IMR-90 (cell line): ENCODE measurements at regions not wholly inside any gene's neighbourhood (a gene's known extent, or its start where the extent isn't known, plus 50 kb on each side); places are given as distances from the start of the nearest gene placed in this dataset.

Experiments
- ATAC-seq: fragments of 200-7000 bp; cut with Tn5 transposase; 2 replicates; pipeline ENCODE4 v1.9.1; 2020; ENCODE audit warnings: low read depth, mild to moderate bottlenecking, moderate library complexity
- BruUV-seq: library from RNA; stranded (reverse); fragments of 400-500 nt; replicated peaks from 2 replicates; lab custom pipeline; 2021; lab: Mats Ljungman, UMichigan
- CTCF ChIA-PET: fragments of 300-600 bp; formaldehyde crosslinking; extraction: SDS; loops from one replicate; lab custom pipeline; 2021; ENCODE audit warnings: antibody characterized with exemption; lab: Yijun Ruan, JAX
- POLR2A ChIA-PET: fragments of 300-600 bp; sonication (Branson Sonifier 250); formaldehyde crosslinking; loops from one replicate; lab custom pipeline; 2022; ENCODE audit warnings: antibody characterized with exemption; ENCODE audit not compliant: unreplicated experiment; lab: Charles Lee
- DNase-seq: peaks from one replicate; pipeline ENCODE4 v3.0.0; 2013
- H2AFZ ChIP-seq: replicated peaks from 2 replicates; pipeline ENCODE3; 2013; ENCODE audit warnings: low read length, mild to moderate bottlenecking; ENCODE audit not compliant: poor library complexity
- H2AK5ac ChIP-seq: 2 replicates; pipeline ENCODE4 v1.6.1; 2013; ENCODE audit warnings: low read depth, low read length, inconsistent platforms
- H2AK9ac ChIP-seq: replicated peaks from 2 replicates; pipeline ENCODE3; 2013; ENCODE audit warnings: mild to moderate bottlenecking, low read depth, low read length, moderate library complexity; ENCODE audit not compliant: poor library complexity
- H2BK120ac ChIP-seq: 2 replicates; pipeline ENCODE4 v1.6.1; 2013; ENCODE audit warnings: low read depth, low read length, inconsistent platforms
- H2BK15ac ChIP-seq: 3 replicates; pipeline ENCODE4 v1.6.1; 2013; ENCODE audit warnings: low read depth, low read length, inconsistent platforms
- H2BK20ac ChIP-seq: 2 replicates; pipeline ENCODE4 v1.6.1; 2013; ENCODE audit warnings: low read depth, mild to moderate bottlenecking, inconsistent platforms, low read length, moderate library complexity
- H2BK5ac ChIP-seq: 2 replicates; pipeline ENCODE4 v1.6.1; 2013; ENCODE audit warnings: mild to moderate bottlenecking, low read depth, low read length, inconsistent platforms; ENCODE audit not compliant: poor library complexity, severe bottlenecking
- H3K14ac ChIP-seq: replicated peaks from 2 replicates; pipeline ENCODE4 v1.6.1; 2013; ENCODE audit warnings: low read depth, low read length, inconsistent platforms
- H3K18ac ChIP-seq: 2 replicates; pipeline ENCODE4 v1.6.1; 2013; ENCODE audit warnings: low read depth, low read length, control low read depth
- H3K23ac ChIP-seq: 2 replicates; pipeline ENCODE4 v1.6.1; 2013; ENCODE audit warnings: low read depth, low read length, inconsistent platforms
- H3K27ac ChIP-seq: 2 replicates; pipeline ENCODE4 v1.5.1; 2013; ENCODE audit warnings: mild to moderate bottlenecking, control low read depth, low read length; ENCODE audit not compliant: insufficient read depth
- H3K27me3 ChIP-seq: 2 replicates; pipeline ENCODE4 v1.6.1; 2013; ENCODE audit warnings: low read length; ENCODE audit not compliant: control insufficient read depth, insufficient read depth
- H3K36me3 ChIP-seq: 2 replicates; pipeline ENCODE4 v1.6.1; 2013; ENCODE audit warnings: low read length, mixed read lengths; ENCODE audit not compliant: control insufficient read depth, insufficient read depth
- H3K4ac ChIP-seq: 2 replicates; pipeline ENCODE4 v1.6.1; 2013; ENCODE audit warnings: low read depth, low read length, inconsistent platforms
- H3K4me1 ChIP-seq: 2 replicates; pipeline ENCODE4 v1.6.1; 2013; ENCODE audit warnings: low read length, mixed read lengths; ENCODE audit not compliant: control insufficient read depth, insufficient read depth
- H3K4me2 ChIP-seq: 2 replicates; pipeline ENCODE4 v1.6.1; 2013; ENCODE audit warnings: low read depth, mild to moderate bottlenecking, control low read depth, low read length, moderate library complexity
- H3K4me3 ChIP-seq: 2 replicates; pipeline ENCODE4 v1.5.1; 2013; ENCODE audit warnings: low read depth, mild to moderate bottlenecking, control low read depth, low read length, moderate library complexity; ENCODE audit not compliant: insufficient read depth
- H3K56ac ChIP-seq: 2 replicates; pipeline ENCODE4 v1.6.1; 2013; ENCODE audit warnings: low read length, inconsistent platforms; ENCODE audit not compliant: insufficient read depth; ENCODE audit errors: extremely low read depth
- H3K79me1 ChIP-seq, 2 experiments: 2 replicates each; pipeline ENCODE4 v1.6.1; 2013; ENCODE audit warnings: low read length in 2 of 2, inconsistent platforms in 1 of 2, low read depth in 1 of 2
- H3K9ac ChIP-seq: 2 replicates; pipeline ENCODE4 v1.6.1; 2013; ENCODE audit warnings: low read depth, low read length, control low read depth
- H3K9me1 ChIP-seq: 2 replicates; pipeline ENCODE4 v1.6.1; 2013; ENCODE audit warnings: low read length, inconsistent platforms; ENCODE audit not compliant: insufficient read depth
- H3K9me3 ChIP-seq: 2 replicates; pipeline ENCODE4 v1.6.1; 2013; ENCODE audit warnings: low read length; ENCODE audit not compliant: control insufficient read depth, insufficient read depth
- H4K20me1 ChIP-seq: 2 replicates; pipeline ENCODE4 v1.6.1; 2013; ENCODE audit warnings: low read length, inconsistent platforms; ENCODE audit not compliant: insufficient read depth
- H4K5ac ChIP-seq: 2 replicates; pipeline ENCODE4 v1.6.1; 2013; ENCODE audit warnings: mild to moderate bottlenecking, low read depth, low read length, control low read depth
- H4K8ac ChIP-seq, 2 experiments: 2 replicates each; pipeline ENCODE4 v1.6.1; 2013; ENCODE audit warnings: low read depth in 2 of 2, low read length in 2 of 2, control low read depth in 1 of 2, inconsistent platforms in 1 of 2
- H4K91ac ChIP-seq: 2 replicates; pipeline ENCODE4 v1.6.1; 2013; ENCODE audit warnings: low read depth, low read length, inconsistent platforms; ENCODE audit not compliant: insufficient read depth
- BHLHE40 ChIP-seq: fragments of 150-350 bp; IDR thresholded peaks from 2 replicates; pipeline ENCODE4 v1.6.1; 2016; ENCODE audit warnings: mild to moderate bottlenecking, low read depth, low read length
- CEBPB ChIP-seq: IDR thresholded peaks from 2 replicates; pipeline ENCODE4 v1.6.1; 2012; ENCODE audit warnings: low read depth, low read length, improper control_type of control experiment
- CHD1 ChIP-seq: IDR thresholded peaks from 2 replicates; pipeline ENCODE4 v1.6.1; 2012; ENCODE audit warnings: low read depth, low read length, improper control_type of control experiment
- CTCF ChIP-seq: conservative IDR thresholded peaks from 2 replicates; pipeline ENCODE4 v1.5.1; 2012; ENCODE audit warnings: mild to moderate bottlenecking, low read depth, low read length, improper control_type of control experiment
- FOS ChIP-seq: fragments of 150-350 bp; IDR thresholded peaks from 2 replicates; pipeline ENCODE4 v1.6.1; 2016; ENCODE audit warnings: low read depth, low read length
- MAFK ChIP-seq: IDR thresholded peaks from 2 replicates; pipeline ENCODE4 v1.6.1; 2012; ENCODE audit warnings: low read depth, low read length, improper control_type of control experiment
- MAZ ChIP-seq: IDR thresholded peaks from 2 replicates; pipeline ENCODE4 v1.6.1; 2012; ENCODE audit warnings: low read depth, mild to moderate bottlenecking, low read length, improper control_type of control experiment, moderate library complexity, borderline replicate concordance
- MXI1 ChIP-seq: IDR thresholded peaks from 2 replicates; pipeline ENCODE4 v1.6.1; 2012; ENCODE audit warnings: low read depth, mild to moderate bottlenecking, low read length, moderate library complexity, borderline replicate concordance
- NFE2L2 ChIP-seq: fragments of 150-350 bp; IDR thresholded peaks from 2 replicates; pipeline ENCODE4 v1.6.1; 2016; ENCODE audit warnings: low read depth, mild to moderate bottlenecking, low read length
- POLR2A ChIP-seq: IDR thresholded peaks from 2 replicates; pipeline ENCODE4 v1.6.1; 2012; ENCODE audit warnings: mild to moderate bottlenecking, low read depth, low read length
- RAD21 ChIP-seq: IDR thresholded peaks from 2 replicates; pipeline ENCODE4 v1.6.1; 2012; ENCODE audit warnings: low read length, improper control_type of control experiment
- RCOR1 ChIP-seq: IDR thresholded peaks from 2 replicates; pipeline ENCODE4 v1.6.1; 2012; ENCODE audit warnings: mild to moderate bottlenecking, low read length, improper control_type of control experiment; ENCODE audit not compliant: insufficient replicate concordance
- RFX5 ChIP-seq: IDR thresholded peaks from 2 replicates; pipeline ENCODE4 v1.8.0; 2012; ENCODE audit warnings: low read depth, mild to moderate bottlenecking, low read length, moderate library complexity
- SMC3 ChIP-seq: fragments of 150-350 bp; IDR thresholded peaks from 2 replicates; pipeline ENCODE4 v1.6.1; 2016; ENCODE audit warnings: low read depth, mild to moderate bottlenecking, antibody characterized with exemption, low read length, moderate library complexity
- USF2 ChIP-seq: fragments of 150-350 bp; IDR thresholded peaks from 2 replicates; pipeline ENCODE4 v1.6.1; 2017; ENCODE audit warnings: mild to moderate bottlenecking, antibody characterized with exemption, low read length, low read depth
- WGBS, 2 experiments: methylation state at CpG; one replicate each; pipeline versions ENCODE4 v1.1.5 to v1.1.7; 2013; ENCODE audit warnings: missing lambda C conversion rate in 2 of 2; ENCODE audit not compliant: insufficient read length in 1 of 2; ENCODE audit errors: extremely low coverage in 2 of 2; 5-methylcytosine and 5-hydroxymethylcytosine counted together
- dilution Hi-C: fragments of 300-500 bp; cut with HindIII; formaldehyde crosslinking; loops from one replicate; pipeline ENCODE4 v1.14.3; 2018; ENCODE audit warnings: low sequenced_read_pairs; ENCODE audit not compliant: unreplicated experiment
- in situ Hi-C: fragments of 300-500 bp; cut with MboI; formaldehyde crosslinking; loops from 3 replicates; pipeline ENCODE4 v1.14.3; 2019; ENCODE audit warnings: low sequenced_read_pairs, inconsistent platforms, mixed read lengths
- intact Hi-C: fragments of 100-400 bp; cut with micrococcal nuclease; formaldehyde crosslinking; loops from 2 replicates; pipeline ENCODE4 v1.10.0; 2022
- TF ChIP-seq, protein P1 (sequence below): fragments of 150-350 bp; IDR thresholded peaks from 2 replicates; pipeline ENCODE4 v1.6.1; 2016; ENCODE audit warnings: low read depth, mild to moderate bottlenecking, low read length, moderate library complexity, borderline replicate concordance

DNA sequence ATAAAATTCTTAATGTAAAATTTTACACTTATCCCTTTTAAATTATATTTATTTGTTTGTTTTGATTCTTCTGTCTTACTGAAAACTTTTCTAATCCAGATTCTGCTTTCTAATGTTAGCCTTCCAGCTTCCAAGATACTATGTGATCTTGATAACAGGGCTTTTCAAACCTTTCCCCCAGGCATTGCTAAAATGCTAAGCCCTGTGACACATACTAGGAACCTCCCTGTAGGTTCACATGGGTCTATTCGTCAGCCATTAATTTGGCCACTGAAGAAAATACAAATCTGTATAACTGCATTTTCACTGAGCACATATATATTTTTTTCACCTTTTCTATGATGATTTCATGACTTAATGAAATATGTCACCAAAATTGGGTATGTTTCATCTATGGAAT, 92.8 kb upstream of the MAP4K3 start:
- POLR2A ChIA-PET = no interaction called here

More for the DNA sequence above, 92.8 kb upstream of the MAP4K3 start:
- WGBS, 2 experiments = no CpG with 5 or more reads among the region's 1 CpG
- H3K14ac ChIP-seq = 0 out of 2 replicates have a peak overlapping the region, but pooled peaks have one; percentile 50
- intact Hi-C loops (no loop called here), dilution Hi-C loops (no loop called here), in situ Hi-C loops (no loop called here)
- H2BK20ac ChIP-seq = peak overlapping the region; percentile 81
- H3K23ac ChIP-seq = no peak overlapping the region
- CTCF ChIA-PET = interaction anchor here (1.0 to 1.6 kb wide), 2 partner anchors 18 to 199 kb away, joined by 3 to 5 read pairs; no protein-coding TSS in a partner anchor
- ATAC-seq = no peak
- H4K91ac ChIP-seq = peak overlapping the region; percentile 56; the same call in 1 of the 2 replicates
- no peaks in the 10 kb centered on the region for H3K27me3 ChIP-seq
- no peak for DNase-seq
- H2BK120ac ChIP-seq = peak overlapping the region; percentile 56; the same call in 1 of the 2 replicates
- no peak overlapping the region for H3K4me2 ChIP-seq
- H3K4ac ChIP-seq = peak overlapping the region; percentile 65; the same call in 1 of the 2 replicates
- no peak overlapping the region for H3K9ac ChIP-seq
- no peak overlapping the region for H2AK9ac ChIP-seq
- H2BK5ac ChIP-seq = peak overlapping the region; percentile 72
- H3K27ac ChIP-seq = no peak overlapping the region
- TF ChIP-seq, protein P1, sequence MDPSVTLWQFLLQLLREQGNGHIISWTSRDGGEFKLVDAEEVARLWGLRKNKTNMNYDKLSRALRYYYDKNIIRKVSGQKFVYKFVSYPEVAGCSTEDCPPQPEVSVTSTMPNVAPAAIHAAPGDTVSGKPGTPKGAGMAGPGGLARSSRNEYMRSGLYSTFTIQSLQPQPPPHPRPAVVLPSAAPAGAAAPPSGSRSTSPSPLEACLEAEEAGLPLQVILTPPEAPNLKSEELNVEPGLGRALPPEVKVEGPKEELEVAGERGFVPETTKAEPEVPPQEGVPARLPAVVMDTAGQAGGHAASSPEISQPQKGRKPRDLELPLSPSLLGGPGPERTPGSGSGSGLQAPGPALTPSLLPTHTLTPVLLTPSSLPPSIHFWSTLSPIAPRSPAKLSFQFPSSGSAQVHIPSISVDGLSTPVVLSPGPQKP = no peak
- no peak for TF ChIP-seq RCOR1
- TF ChIP-seq NFE2L2 = no peak
- TF ChIP-seq RAD21 = no peak
- TF ChIP-seq MAFK = no peak
- no peak for TF ChIP-seq CTCF
- no peak for TF ChIP-seq USF2
- no peak for TF ChIP-seq FOS
- TF ChIP-seq SMC3 = no peak
- TF ChIP-seq MAZ = no peak
- TF ChIP-seq MXI1 = no peak
- TF ChIP-seq POLR2A = no peak
- no peak for TF ChIP-seq BHLHE40
- no peak for TF ChIP-seq RFX5
- TF ChIP-seq CHD1 = no peak
- TF ChIP-seq CEBPB = no peak
- H3K4me3 ChIP-seq = no peak overlapping the region
- no peak overlapping the region for H3K18ac ChIP-seq
- no peak overlapping the region for H2AFZ ChIP-seq
- H4K20me1 ChIP-seq = no peaks in the 10 kb centered on the region
- H3K9me3 ChIP-seq = no peaks in the 10 kb centered on the region
- peaks cover 25% of the 10 kb centered on the region for H3K4me1 ChIP-seq
- peak overlapping the region in 1 of 2 experiments; percentile 65; a peak in 1 of 4 replicates for H4K8ac ChIP-seq
- H3K36me3 ChIP-seq = no peaks in the 10 kb centered on the region
- peak overlapping the region; percentile 73; the same call in 1 of the 2 replicates for H2AK5ac ChIP-seq
- H3K9me1 ChIP-seq = peaks cover 22% of the 10 kb centered on the region
- no peak overlapping the region for H4K5ac ChIP-seq
- H2BK15ac ChIP-seq = peak overlapping the region; percentile 64; the same call in 2 of the 3 replicates
- 0 out of 4 replicates have a peak, but pooled peaks cover 0 to 3% of the 10 kb centered on the region in 2 experiments for H3K79me1 ChIP-seq
- BruUV-seq = no TSS peak
- H3K56ac ChIP-seq = no peak overlapping the region
